CD4-positive, alpha-beta T cell treated with Interleukin-15 for 1 hour (primary cell): ENCODE measurements at regions not wholly inside any gene's neighbourhood (a gene's known extent, or its start where the extent isn't known, plus 50 kb on each side); places are given as distances from the start of the nearest gene placed in this dataset.

ENCODE experiments used
- DNase-seq: peaks from one replicate; pipeline ENCODE4 v3.0.0-alpha.2; 2020

DNA sequence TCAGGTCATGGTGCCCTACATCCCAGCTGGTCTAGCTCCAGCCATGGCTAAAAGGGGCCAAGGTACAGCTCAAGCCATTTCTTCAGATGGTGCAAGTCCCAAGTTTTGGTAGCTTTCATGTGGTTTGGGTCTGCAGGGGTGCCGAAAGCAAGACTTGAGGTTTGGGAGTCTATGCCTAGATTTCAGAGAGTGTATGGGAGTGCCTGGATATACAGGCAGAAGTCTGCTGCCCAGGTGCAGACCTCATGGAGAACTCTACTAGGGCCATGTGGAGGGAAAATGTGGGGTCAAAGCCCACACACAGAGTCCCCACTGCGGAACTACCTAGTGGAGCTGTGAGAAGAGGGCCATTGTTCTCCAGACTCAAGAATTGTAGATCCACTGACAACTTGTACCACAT, 1000.9 kb upstream of the ADGRB3 start:
- no peak for DNase-seq

- DNase-seq = no peak
Observed at GRCh38 chr6:67633058-67633457, 1002.0 kb upstream of the ADGRB3 start.

GRCh38 chr6:67630146-67630545, 1004.9 kb upstream of the ADGRB3 start:
- DNase-seq = no peak

DNA sequence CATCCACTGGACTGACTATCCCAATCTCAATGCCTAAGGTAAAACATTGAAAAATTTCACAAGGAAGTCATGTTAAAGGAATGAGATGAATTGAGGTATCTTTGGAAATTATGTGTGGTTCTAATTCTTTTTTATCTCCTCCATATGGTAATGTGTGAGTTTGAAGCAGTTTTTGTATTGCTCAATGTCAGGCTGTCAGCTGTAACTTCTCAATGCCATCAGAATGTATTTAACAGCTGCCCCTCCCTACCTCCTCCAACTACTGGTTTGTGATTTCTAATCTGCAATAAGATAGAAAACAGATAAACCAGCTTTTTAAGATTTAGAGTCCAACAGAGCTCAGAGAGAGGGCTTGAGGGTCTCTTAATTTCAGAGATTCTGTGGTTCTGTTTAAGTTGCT, 1005.8 kb upstream of the ADGRB3 start:
- DNase-seq = no peak

DNA sequence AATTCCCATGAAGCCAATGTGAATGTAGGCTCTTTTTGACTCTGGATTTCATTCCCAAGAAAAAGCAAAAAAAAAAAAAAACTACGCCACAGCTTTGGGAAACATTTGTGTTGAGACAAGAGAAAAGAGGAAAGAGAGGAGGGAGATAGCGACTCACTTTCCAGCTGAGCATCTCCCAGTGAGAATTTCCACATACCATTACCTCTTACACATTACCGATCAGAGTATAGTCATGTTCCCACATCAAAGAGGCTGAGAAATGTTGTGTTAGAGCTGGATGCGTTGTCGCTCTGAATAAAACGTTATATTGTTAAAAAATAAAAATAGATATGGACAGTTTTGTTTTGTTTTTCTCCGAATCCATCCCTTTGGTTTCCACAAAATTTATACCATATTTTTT, 1019.3 kb upstream of the ADGRB3 start:
- no peak for DNase-seq

DNA sequence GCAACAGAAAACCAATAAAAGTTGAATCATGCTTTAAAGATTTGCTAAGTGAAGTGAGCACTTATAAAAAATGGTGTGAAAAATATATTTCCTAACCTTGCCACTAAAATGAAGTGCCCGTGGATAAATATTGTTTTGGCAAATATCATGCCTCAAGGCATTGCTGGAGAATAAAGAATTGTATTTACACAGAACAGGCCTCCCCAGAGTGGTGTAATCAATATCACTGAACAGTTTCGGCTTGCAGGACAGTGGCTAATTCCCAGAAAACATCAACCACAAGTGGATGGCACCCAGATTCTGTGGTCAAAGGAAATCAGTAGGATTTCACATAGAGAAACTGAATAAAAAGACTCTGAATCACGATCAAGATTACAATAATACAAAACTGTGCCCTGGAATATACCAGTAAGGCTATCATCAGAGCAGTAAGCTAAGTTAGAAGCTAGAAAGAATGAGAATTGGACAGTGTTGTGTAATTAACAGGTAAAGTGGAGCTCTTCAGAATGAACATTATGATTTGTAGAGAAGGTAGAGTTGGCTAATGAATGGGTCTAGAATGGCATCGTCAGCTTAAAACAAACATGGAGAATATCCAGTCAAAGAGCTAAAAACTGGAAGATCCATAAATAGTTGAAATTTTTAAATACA, 1026.9 kb upstream of the ADGRB3 start:
- DNase-seq = no peak

- DNase-seq = no peak
Observed at GRCh38 chr6:67606906-67607828, 1027.9 kb upstream of the ADGRB3 start.

DNA sequence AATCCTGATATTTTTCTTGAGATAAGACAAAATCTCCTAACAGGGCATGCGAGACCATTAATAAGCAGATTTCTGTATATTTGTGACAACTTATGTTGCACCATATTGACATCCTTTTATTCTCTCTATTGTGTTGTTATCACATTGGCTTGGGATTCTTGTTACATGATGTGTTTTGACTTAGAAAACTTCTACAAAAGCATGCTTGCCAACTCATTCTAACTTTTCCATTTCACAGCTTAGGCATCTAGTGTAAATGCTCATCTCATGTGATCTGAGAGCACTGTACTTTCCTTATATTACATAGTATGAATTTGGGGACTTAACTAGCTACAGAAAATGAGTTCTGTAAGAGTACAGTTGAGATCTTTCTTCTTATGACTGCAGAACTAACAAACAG, 1040.7 kb upstream of the ADGRB3 start:
- DNase-seq = no peak

DNA sequence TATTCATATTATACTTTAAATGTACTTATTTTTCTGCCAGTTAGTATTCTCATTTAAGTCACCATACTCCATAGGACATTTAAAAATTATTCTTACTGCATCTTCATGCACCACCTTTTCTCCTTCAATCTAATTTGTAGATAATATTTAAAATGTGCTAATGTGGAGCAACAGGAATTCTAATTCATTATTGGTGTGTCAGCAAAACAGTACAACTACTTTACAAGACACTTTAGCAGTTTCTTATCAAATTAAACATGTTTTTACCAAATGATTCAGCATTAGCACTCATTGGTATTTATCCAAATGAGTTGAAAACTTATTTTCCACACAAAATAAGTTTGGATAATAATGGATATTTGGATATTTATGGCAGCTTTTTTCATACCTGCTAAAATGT, 1041.8 kb upstream of the ADGRB3 start:
- DNase-seq = no peak

DNA sequence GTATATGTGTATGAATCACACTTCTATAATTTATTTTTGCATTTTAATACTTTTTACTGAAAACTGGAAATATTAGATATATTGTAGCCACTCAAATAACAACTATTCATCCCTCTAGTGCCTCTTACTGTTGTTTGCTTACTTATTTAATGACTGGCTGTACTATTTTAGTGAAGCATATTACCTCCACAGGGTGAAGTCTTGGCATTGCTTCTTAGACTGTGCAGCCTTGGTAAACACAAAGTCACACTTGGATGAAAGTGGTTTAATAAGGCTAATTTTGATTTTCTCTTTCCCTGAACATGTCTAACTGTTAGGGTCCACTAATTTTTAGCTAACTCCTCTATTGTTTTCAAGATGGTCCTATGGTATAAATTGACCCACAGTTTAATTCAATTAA, 1043.2 kb upstream of the ADGRB3 start:
- DNase-seq = no peak

DNA sequence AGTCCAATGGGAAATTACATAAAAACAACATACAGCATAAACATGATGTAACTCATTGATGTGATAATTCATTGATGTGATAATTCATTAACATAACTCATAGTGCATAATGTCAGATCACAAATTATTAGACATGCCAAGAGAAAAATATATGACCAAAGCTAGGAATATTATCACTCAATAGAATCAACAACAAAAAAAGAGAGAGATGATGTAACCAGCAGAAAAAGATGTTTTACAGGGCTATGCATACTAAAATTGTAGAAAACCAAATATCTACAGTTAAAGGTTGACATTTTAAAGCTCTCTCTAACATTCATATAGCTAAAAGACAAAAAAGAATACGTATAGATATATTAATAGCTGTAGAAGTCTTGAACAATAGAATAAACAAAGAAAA, 1067.2 kb upstream of the ADGRB3 start:
- no peak for DNase-seq

DNA sequence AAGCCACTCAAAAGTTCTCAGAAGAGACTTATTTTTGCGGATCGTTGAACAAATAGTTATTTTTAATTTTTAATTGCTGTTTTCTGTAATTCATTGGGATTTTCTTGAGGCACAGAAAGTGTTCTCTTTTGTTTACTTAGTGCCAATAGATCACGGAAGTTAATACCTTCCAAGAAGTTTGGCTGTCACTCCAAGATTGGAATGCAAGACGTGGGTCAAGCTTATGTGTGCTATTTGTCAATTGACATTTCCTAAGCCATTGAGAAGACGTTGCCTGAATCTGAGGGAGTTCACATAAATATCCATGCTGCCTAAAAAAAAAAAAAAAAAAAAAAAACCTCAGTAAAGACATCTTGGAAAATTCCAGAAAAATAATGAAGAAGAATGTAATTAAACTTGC, 1071.4 kb upstream of the ADGRB3 start:
- no peak for DNase-seq

GRCh38 chr6:67560068-67560467, 1075.0 kb upstream of the ADGRB3 start:
- no peak for DNase-seq

DNA sequence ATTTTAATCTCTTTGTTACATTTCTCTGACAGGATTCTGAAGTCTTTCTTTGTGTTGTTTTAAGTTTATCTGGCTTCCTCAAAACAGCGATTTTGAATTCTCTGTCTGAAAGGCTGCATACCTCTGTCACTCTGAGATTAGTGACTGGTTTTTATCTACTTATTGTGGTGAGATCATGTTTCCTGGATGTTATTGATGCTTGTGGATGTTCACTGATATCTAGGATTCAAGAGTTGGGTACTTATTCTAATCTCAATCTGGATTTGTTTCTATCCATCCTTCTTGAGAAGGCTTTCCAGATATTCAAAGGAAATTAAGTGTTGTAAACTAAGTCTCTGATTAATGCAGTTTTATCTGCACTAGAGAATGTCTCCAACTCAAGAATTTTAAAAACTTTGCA, 1076.1 kb upstream of the ADGRB3 start:
- DNase-seq = no peak

DNA sequence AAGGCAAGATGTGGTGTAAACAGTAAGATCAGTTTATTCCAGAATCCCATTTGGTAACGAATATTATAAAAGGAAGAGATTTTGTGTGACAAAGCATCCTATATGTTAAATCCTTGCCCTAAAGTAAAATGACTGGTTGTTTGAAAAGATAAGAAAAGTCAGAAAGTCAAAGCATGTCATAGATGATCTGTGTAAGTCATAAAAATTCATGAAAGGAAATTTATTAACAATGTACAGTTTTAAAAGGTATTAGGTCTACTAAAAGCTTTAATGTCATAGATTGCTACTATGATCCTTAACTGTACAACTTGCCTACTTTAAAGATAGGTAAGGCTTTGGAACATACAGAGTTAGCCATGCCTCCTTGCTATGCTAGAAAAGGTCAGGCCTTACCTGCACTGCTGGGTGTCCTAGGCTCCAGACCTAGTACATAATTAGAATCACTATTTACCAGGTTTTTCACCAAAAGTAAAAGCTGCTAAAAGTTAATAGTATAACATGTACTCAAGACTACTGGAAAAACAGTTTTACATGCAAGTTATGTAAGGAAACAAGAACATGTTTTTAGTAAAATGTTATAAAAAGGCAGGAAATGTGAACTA, 1090.1 kb upstream of the ADGRB3 start:
- no peak for DNase-seq

GRCh38 chr6:67541586-67541985, 1093.5 kb upstream of the ADGRB3 start:
- DNase-seq = no peak

- DNase-seq = no peak
Observed at GRCh38 chr6:67538032-67538431, 1097.0 kb upstream of the ADGRB3 start.

DNA sequence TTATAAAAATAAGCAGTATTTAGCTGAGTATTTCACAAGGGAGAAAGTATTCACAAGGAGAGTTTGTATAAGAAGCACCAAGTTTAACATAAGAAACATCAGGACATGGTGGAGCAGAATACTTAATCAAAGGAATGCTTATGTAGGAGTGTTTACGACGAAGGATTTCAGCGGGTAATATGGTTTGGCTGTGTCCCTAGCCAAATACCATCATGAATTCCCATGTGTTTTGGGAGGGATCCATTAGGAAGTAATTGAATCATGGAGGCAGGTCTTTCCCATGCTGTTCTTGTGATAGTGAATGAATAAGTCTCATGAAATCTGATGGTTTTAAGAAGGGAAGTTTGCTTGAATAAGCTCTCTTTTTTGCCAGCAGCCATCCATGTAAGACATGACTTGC, 1099.1 kb upstream of the ADGRB3 start:
- no peak for DNase-seq

- DNase-seq = no peak
Observed at GRCh38 chr6:67506352-67506751, 1128.7 kb upstream of the ADGRB3 start.

- DNase-seq = no peak
Observed at GRCh38 chr6:67501755-67502154, 1133.3 kb upstream of the ADGRB3 start.

GRCh38 chr6:67497749-67498148, 1137.3 kb upstream of the ADGRB3 start:
- no peak for DNase-seq

DNA sequence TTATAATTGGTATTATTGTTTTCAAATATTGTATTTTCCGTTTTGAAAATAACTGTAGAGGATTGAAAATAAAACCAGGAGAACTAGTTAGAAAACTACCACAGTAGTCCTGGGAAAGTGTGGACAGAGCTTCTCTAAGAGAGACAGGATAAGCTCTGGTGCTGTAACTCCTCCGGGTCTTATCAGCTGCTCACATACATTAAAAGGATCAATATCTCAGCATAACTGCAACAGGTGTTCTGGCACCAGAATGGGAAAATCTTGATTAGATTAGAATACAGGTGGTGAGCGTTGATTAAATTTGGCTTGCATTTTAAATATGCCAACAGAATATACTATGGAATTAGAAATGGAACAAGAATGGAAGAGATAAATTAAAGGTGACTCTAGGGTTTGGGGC, 1138.9 kb upstream of the ADGRB3 start:
- no peak for DNase-seq

- no peak for DNase-seq
Observed at GRCh38 chr6:67493682-67494081, 1141.4 kb upstream of the ADGRB3 start.

GRCh38 chr6:67475700-67476099, 1159.4 kb upstream of the ADGRB3 start:
- DNase-seq = no peak
